ENCODE measurements at regions not wholly inside any gene's neighbourhood (a gene's known extent, or its start where the extent isn't known, plus 50 kb on each side); places are given as distances from the start of the nearest gene placed in this dataset.

GRCh38 chr18:38796762-38797161 lies 1231.2 kb upstream of the CELF4 start:
- no peaks in the 10 kb centered on the region for H3K36me3 ChIP-seq (ENCODE audit: insufficient read depth, low read length)
- TF ChIP-seq CTCF (IDR thresholded peaks at IDR 0.05; ENCODE audit: insufficient read depth, low read depth, low read length), result no peak
- no peak for TF ChIP-seq EZH2 (IDR thresholded peaks at IDR 0.05; ENCODE audit: insufficient read depth, low read length)
- no peaks in the 10 kb centered on the region for H3K36me3 Mint-ChIP-seq (ENCODE audit: low read depth, unreplicated experiment)
- no peaks in the 10 kb centered on the region for H3K9me3 Mint-ChIP-seq (ENCODE audit: unreplicated experiment)
- no peaks in the 10 kb centered on the region for H3K4me1 ChIP-seq (ENCODE audit: insufficient read depth, low read length)
- no peak overlapping the region for H3K4me3 ChIP-seq (ENCODE audit: insufficient read depth, low read depth, low read length)
- no peak overlapping the region for H3K27ac ChIP-seq (ENCODE audit: low read depth, low read length)
- no peak overlapping the region for H2AFZ ChIP-seq (ENCODE audit: low read depth, low read length)
- FAIRE-seq, result no peak
- DNase-seq (ENCODE audit: low read depth), result no peak
- no peaks in the 10 kb centered on the region for H3K79me2 ChIP-seq (ENCODE audit: insufficient read depth, low read length)
- no peaks in the 10 kb centered on the region for H3K9me3 ChIP-seq (ENCODE audit: insufficient read depth, low read depth, low read length)
- no peak overlapping the region for H3K9ac ChIP-seq (ENCODE audit: low read length)
- no peak overlapping the region for H3K4me3 Mint-ChIP-seq (ENCODE audit: unreplicated experiment)
- H4K20me1 ChIP-seq (ENCODE audit: insufficient read depth, low read length), result no peaks in the 10 kb centered on the region
- no peaks in the 10 kb centered on the region for H3K27me3 Mint-ChIP-seq (ENCODE audit: low read depth, unreplicated experiment)
- no peak overlapping the region for H3K4me2 ChIP-seq (ENCODE audit: low read length)
- no peaks in the 10 kb centered on the region for H3K4me1 Mint-ChIP-seq (ENCODE audit: low read depth, unreplicated experiment)
- H3K27me3 ChIP-seq (ENCODE audit: insufficient read depth, low read length), result no peaks in the 10 kb centered on the region
- no peak overlapping the region for H3K27ac Mint-ChIP-seq (ENCODE audit: unreplicated experiment)

GRCh38 chr18:38792731-38793130 lies 1227.1 kb upstream of the CELF4 start:
- Mint-ChIP-seq H3K4me3 (ENCODE audit: unreplicated experiment) (no peak overlapping the region), H3K27me3 (ENCODE audit: low read depth, unreplicated experiment) (no peaks in the 10 kb centered on the region), H3K4me1 (ENCODE audit: low read depth, unreplicated experiment) (no peaks in the 10 kb centered on the region), H3K36me3 (ENCODE audit: low read depth, unreplicated experiment) (no peaks in the 10 kb centered on the region), H3K27ac (ENCODE audit: unreplicated experiment) (no peak overlapping the region), H3K9me3 (ENCODE audit: unreplicated experiment) (no peaks in the 10 kb centered on the region)
- Histone ChIP-seq H3K36me3 (ENCODE audit: insufficient read depth, low read length) (no peaks in the 10 kb centered on the region), H3K9me3 (ENCODE audit: insufficient read depth, low read depth, low read length) (no peaks in the 10 kb centered on the region), H3K9ac (ENCODE audit: low read length) (no peak overlapping the region), H3K27ac (ENCODE audit: low read depth, low read length) (no peak overlapping the region), H2AFZ (ENCODE audit: low read depth, low read length) (no peak overlapping the region), H3K4me1 (ENCODE audit: insufficient read depth, low read length) (no peaks in the 10 kb centered on the region), H3K79me2 (ENCODE audit: insufficient read depth, low read length) (no peaks in the 10 kb centered on the region), H4K20me1 (ENCODE audit: insufficient read depth, low read length) (no peaks in the 10 kb centered on the region), H3K4me2 (ENCODE audit: low read length) (no peak overlapping the region), H3K27me3 (ENCODE audit: insufficient read depth, low read length) (no peaks in the 10 kb centered on the region), H3K4me3 (ENCODE audit: insufficient read depth, low read depth, low read length) (no peak overlapping the region)
- no peak for TF ChIP-seq EZH2 (IDR thresholded peaks at IDR 0.05; ENCODE audit: insufficient read depth, low read length)
- TF ChIP-seq CTCF (IDR thresholded peaks at IDR 0.05; ENCODE audit: insufficient read depth, low read depth, low read length), result no peak
- no peak for FAIRE-seq
- DNase-seq (ENCODE audit: low read depth), result no peak

GRCh38 chr18:38790786-38791185 lies 1225.2 kb upstream of the CELF4 start:
- Histone ChIP-seq H3K36me3 (ENCODE audit: insufficient read depth, low read length) (no peaks in the 10 kb centered on the region), H3K27ac (ENCODE audit: low read depth, low read length) (no peak overlapping the region), H3K4me2 (ENCODE audit: low read length) (no peak overlapping the region), H3K4me3 (ENCODE audit: insufficient read depth, low read depth, low read length) (no peak overlapping the region), H2AFZ (ENCODE audit: low read depth, low read length) (no peak overlapping the region), H3K4me1 (ENCODE audit: insufficient read depth, low read length) (no peaks in the 10 kb centered on the region), H4K20me1 (ENCODE audit: insufficient read depth, low read length) (no peaks in the 10 kb centered on the region), H3K27me3 (ENCODE audit: insufficient read depth, low read length) (no peaks in the 10 kb centered on the region), H3K9ac (ENCODE audit: low read length) (no peak overlapping the region), H3K9me3 (ENCODE audit: insufficient read depth, low read depth, low read length) (no peaks in the 10 kb centered on the region), H3K79me2 (ENCODE audit: insufficient read depth, low read length) (no peaks in the 10 kb centered on the region)
- Mint-ChIP-seq H3K4me3 (ENCODE audit: unreplicated experiment) (no peak overlapping the region), H3K27me3 (ENCODE audit: low read depth, unreplicated experiment) (no peaks in the 10 kb centered on the region), H3K27ac (ENCODE audit: unreplicated experiment) (no peak overlapping the region), H3K9me3 (ENCODE audit: unreplicated experiment) (peaks cover 3% of the 10 kb centered on the region), H3K4me1 (ENCODE audit: low read depth, unreplicated experiment) (no peaks in the 10 kb centered on the region), H3K36me3 (ENCODE audit: low read depth, unreplicated experiment) (no peaks in the 10 kb centered on the region)
- DNase-seq (ENCODE audit: low read depth), result no peak
- no peak for FAIRE-seq
- no peak for TF ChIP-seq CTCF (IDR thresholded peaks at IDR 0.05; ENCODE audit: insufficient read depth, low read depth, low read length)
- no peak for TF ChIP-seq EZH2 (IDR thresholded peaks at IDR 0.05; ENCODE audit: insufficient read depth, low read length)
